Activated T-helper 17 cell treated with anti-CD3 and anti-CD28 coated beads, Interleukin-2, amount 50 U/mL, for 72 hours (primary cell): ENCODE measurements at regions not wholly inside any gene's neighbourhood (a gene's known extent, or its start where the extent isn't known, plus 50 kb on each side); places are given as distances from the start of the nearest gene placed in this dataset.

ENCODE experiments used
- ATAC-seq: fragments of 150-1000 bp; cut with Tn5 transposase; replicated peaks from 2 replicates; pipeline ENCODE4 v1.10.0; 2021; ENCODE audit warnings: mild to moderate bottlenecking, moderate library complexity
- H3K27ac Mint-ChIP-seq: one replicate; pipeline ENCODE4 v1.8.0; 2022; ENCODE audit warnings: mixed read lengths
- H3K27me3 Mint-ChIP-seq: one replicate; pipeline ENCODE4 v1.8.0; 2022; ENCODE audit warnings: mixed read lengths
- H3K36me3 Mint-ChIP-seq: one replicate; pipeline ENCODE4 v1.8.0; 2022; ENCODE audit warnings: low read depth, mild to moderate bottlenecking, mixed read lengths
- H3K4me1 Mint-ChIP-seq: one replicate; pipeline ENCODE4 v1.8.0; 2022; ENCODE audit warnings: mixed read lengths
- H3K4me3 Mint-ChIP-seq: one replicate; pipeline ENCODE4 v1.8.0; 2022; ENCODE audit warnings: mild to moderate bottlenecking, mixed read lengths
- H3K9me3 Mint-ChIP-seq: one replicate; pipeline ENCODE4 v1.8.0; 2022; ENCODE audit warnings: mixed read lengths

- Mint-ChIP-seq H3K36me3 (no peaks in the 10 kb centered on the region), H3K27me3 (peaks cover 9% of the 10 kb centered on the region), H3K27ac (no peak overlapping the region), H3K4me3 (no peak overlapping the region), H3K4me1 (no peaks in the 10 kb centered on the region), H3K9me3 (no peaks in the 10 kb centered on the region)
- no peak for ATAC-seq
Observed at GRCh38 chr11:10379871-10380568, 75.0 kb upstream of the AMPD3 start.

- no peak overlapping the region for H3K27ac Mint-ChIP-seq
- no peaks in the 10 kb centered on the region for H3K36me3 Mint-ChIP-seq
- H3K27me3 Mint-ChIP-seq: peaks cover 9% of the 10 kb centered on the region
- no peaks in the 10 kb centered on the region for H3K9me3 Mint-ChIP-seq
- no peak for ATAC-seq
- H3K4me1 Mint-ChIP-seq: no peaks in the 10 kb centered on the region
- no peak overlapping the region for H3K4me3 Mint-ChIP-seq
Observed at GRCh38 chr11:10380921-10381320, 74.1 kb upstream of the AMPD3 start.

GRCh38 chr11:10381736-10382135, 73.3 kb upstream of the AMPD3 start:
- H3K36me3 Mint-ChIP-seq: no peaks in the 10 kb centered on the region
- no peak overlapping the region for H3K27ac Mint-ChIP-seq

GRCh38 chr11:10382518-10382917, 72.5 kb upstream of the AMPD3 start:
- Mint-ChIP-seq H3K27ac (no peak overlapping the region), H3K4me3 (no peak overlapping the region), H3K27me3 (peaks cover 12% of the 10 kb centered on the region), H3K4me1 (no peaks in the 10 kb centered on the region), H3K9me3 (no peaks in the 10 kb centered on the region), H3K36me3 (no peaks in the 10 kb centered on the region)
- ATAC-seq: peak; percentile 35

More at GRCh38 chr11:10381736-10382135, 73.3 kb upstream of the AMPD3 start:
- Mint-ChIP-seq H3K9me3 (no peaks in the 10 kb centered on the region), H3K4me3 (no peak overlapping the region), H3K27me3 (peaks cover 9% of the 10 kb centered on the region), H3K4me1 (no peaks in the 10 kb centered on the region)
- ATAC-seq: no peak

- Mint-ChIP-seq H3K4me1 (no peaks in the 10 kb centered on the region), H3K27ac (no peak overlapping the region), H3K4me3 (no peak overlapping the region)
Observed at GRCh38 chr11:10385696-10386095, 69.4 kb upstream of the AMPD3 start.

GRCh38 chr11:10386361-10386760, 68.7 kb upstream of the AMPD3 start:
- Mint-ChIP-seq H3K9me3 (no peaks in the 10 kb centered on the region), H3K36me3 (no peaks in the 10 kb centered on the region), H3K4me1 (no peaks in the 10 kb centered on the region), H3K27me3 (peaks cover 29% of the 10 kb centered on the region), H3K4me3 (no peak overlapping the region), H3K27ac (no peak overlapping the region)
- no peak for ATAC-seq

More at GRCh38 chr11:10385696-10386095, 69.4 kb upstream of the AMPD3 start:
- Mint-ChIP-seq H3K9me3 (no peaks in the 10 kb centered on the region), H3K27me3 (peaks cover 24% of the 10 kb centered on the region), H3K36me3 (no peaks in the 10 kb centered on the region)
- ATAC-seq: no peak

GRCh38 chr11:10386861-10387205, 68.2 kb upstream of the AMPD3 start:
- Mint-ChIP-seq H3K27ac (no peak overlapping the region), H3K36me3 (no peaks in the 10 kb centered on the region), H3K9me3 (no peaks in the 10 kb centered on the region), H3K4me1 (no peaks in the 10 kb centered on the region), H3K27me3 (peaks cover 26% of the 10 kb centered on the region), H3K4me3 (no peak overlapping the region)
- no peak for ATAC-seq

GRCh38 chr11:10387206-10388083, 67.6 kb upstream of the AMPD3 start:
- H3K36me3 Mint-ChIP-seq: no peaks in the 10 kb centered on the region
- H3K27me3 Mint-ChIP-seq: peaks cover 27% of the 10 kb centered on the region
- H3K27ac Mint-ChIP-seq: no peak overlapping the region
- no peaks in the 10 kb centered on the region for H3K4me1 Mint-ChIP-seq
- no peaks in the 10 kb centered on the region for H3K9me3 Mint-ChIP-seq
- H3K4me3 Mint-ChIP-seq: no peak overlapping the region
- ATAC-seq: no peak

GRCh38 chr11:10388101-10388500, 67.0 kb upstream of the AMPD3 start:
- ATAC-seq: no peak
- no peaks in the 10 kb centered on the region for H3K4me1 Mint-ChIP-seq
- no peak overlapping the region for H3K27ac Mint-ChIP-seq
- H3K36me3 Mint-ChIP-seq: no peaks in the 10 kb centered on the region
- no peaks in the 10 kb centered on the region for H3K9me3 Mint-ChIP-seq
- H3K4me3 Mint-ChIP-seq: no peak overlapping the region
- peaks cover 27% of the 10 kb centered on the region for H3K27me3 Mint-ChIP-seq

- H3K4me1 Mint-ChIP-seq: no peaks in the 10 kb centered on the region
- H3K27ac Mint-ChIP-seq: no peak overlapping the region
- no peaks in the 10 kb centered on the region for H3K36me3 Mint-ChIP-seq
- H3K4me3 Mint-ChIP-seq: no peak overlapping the region
- no peak for ATAC-seq
- no peaks in the 10 kb centered on the region for H3K9me3 Mint-ChIP-seq
- peaks cover 30% of the 10 kb centered on the region for H3K27me3 Mint-ChIP-seq
Observed at GRCh38 chr11:10388574-10388973, 66.5 kb upstream of the AMPD3 start.

GRCh38 chr11:10390375-10390774, 64.7 kb upstream of the AMPD3 start:
- Mint-ChIP-seq H3K4me3 (no peak overlapping the region), H3K9me3 (no peaks in the 10 kb centered on the region), H3K27me3 (peaks cover 30% of the 10 kb centered on the region), H3K4me1 (no peaks in the 10 kb centered on the region), H3K27ac (no peak overlapping the region), H3K36me3 (no peaks in the 10 kb centered on the region)
- ATAC-seq: no peak

- peaks cover 34% of the 10 kb centered on the region for H3K27me3 Mint-ChIP-seq
- no peaks in the 10 kb centered on the region for H3K9me3 Mint-ChIP-seq
- no peaks in the 10 kb centered on the region for H3K4me1 Mint-ChIP-seq
- H3K4me3 Mint-ChIP-seq: no peak overlapping the region
- H3K27ac Mint-ChIP-seq: no peak overlapping the region
- H3K36me3 Mint-ChIP-seq: no peaks in the 10 kb centered on the region
- ATAC-seq: no peak
Observed at GRCh38 chr11:10392095-10393079, 62.7 kb upstream of the AMPD3 start.

GRCh38 chr11:10394229-10395101, 60.6 kb upstream of the AMPD3 start:
- no peak for ATAC-seq
- no peak overlapping the region for H3K4me3 Mint-ChIP-seq

More at GRCh38 chr11:10394229-10395101, 60.6 kb upstream of the AMPD3 start:
- peaks cover 38% of the 10 kb centered on the region for H3K27me3 Mint-ChIP-seq
- H3K4me1 Mint-ChIP-seq: no peaks in the 10 kb centered on the region
- no peak overlapping the region for H3K27ac Mint-ChIP-seq
- H3K36me3 Mint-ChIP-seq: no peaks in the 10 kb centered on the region
- no peaks in the 10 kb centered on the region for H3K9me3 Mint-ChIP-seq
